ENCODE measurements at regions not wholly inside any gene's neighbourhood (a gene's known extent, or its start where the extent isn't known, plus 50 kb on each side); places are given as distances from the start of the nearest gene placed in this dataset.
"Not testable (repeated sequence)": the region's sequence is repeated elsewhere in the genome, so short reads cannot be mapped to it uniquely, and the experiment has no call there.

DNA sequence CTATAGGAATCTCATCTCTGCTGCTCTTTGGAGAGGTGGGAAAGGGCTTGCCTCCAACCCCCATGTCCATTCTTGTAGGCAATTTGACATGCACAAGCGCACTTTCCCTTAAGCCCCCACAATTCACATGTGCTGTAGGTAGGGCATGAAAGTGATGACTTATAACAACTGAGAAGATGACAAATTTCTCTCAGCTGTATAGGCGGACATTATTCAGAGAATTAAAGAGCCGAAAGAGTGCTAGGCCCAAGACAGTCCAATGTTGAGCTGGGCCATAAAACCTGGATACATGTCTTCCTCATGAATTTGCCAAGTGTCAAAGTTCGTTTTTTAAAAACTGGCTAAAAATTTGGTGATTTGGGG lies 106.3 kb upstream of the LYPLAL1 start:
- no peak for DNase-seq

DNA sequence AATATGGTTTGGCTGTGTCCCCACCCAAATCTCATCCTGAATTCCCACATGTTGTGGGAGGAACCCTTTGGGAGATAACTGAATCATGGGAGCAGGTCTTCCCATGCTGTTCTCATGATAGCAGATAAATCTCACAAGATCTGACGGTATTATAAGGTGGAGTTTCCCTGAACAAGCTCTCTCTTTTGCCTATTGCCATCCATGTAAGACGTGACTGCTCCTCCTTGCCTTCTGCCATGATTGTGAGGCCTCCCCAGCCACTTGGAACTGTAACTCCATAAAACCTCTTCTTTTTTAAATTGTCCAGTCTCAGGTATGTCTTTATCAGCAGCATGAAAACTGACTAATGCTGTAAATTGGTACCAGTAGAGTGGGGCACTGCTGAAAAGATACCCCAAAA lies 103.3 kb upstream of the LYPLAL1 start:
- not testable (repeated sequence) for DNase-seq

DNA sequence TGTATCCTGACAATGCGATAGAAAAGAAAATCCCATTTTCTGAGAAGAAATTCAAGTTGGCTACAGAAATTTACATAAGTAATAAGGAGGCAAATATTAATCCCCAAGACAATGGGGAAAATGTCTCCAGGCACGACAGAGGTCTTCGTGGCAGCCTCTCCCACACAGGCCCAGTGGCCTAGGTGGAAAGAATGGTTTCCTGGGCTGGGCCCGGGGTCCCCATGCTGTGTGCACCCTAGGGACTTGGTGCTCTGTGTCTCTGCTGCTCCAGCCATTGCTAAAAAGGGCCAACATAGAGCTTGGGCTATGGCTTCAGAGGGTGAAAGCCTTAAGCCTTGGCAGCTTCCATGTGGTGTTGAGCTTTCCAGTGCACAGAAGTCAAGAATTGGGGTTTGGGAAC lies 102.5 kb upstream of the LYPLAL1 start:
- no peak for DNase-seq

DNA sequence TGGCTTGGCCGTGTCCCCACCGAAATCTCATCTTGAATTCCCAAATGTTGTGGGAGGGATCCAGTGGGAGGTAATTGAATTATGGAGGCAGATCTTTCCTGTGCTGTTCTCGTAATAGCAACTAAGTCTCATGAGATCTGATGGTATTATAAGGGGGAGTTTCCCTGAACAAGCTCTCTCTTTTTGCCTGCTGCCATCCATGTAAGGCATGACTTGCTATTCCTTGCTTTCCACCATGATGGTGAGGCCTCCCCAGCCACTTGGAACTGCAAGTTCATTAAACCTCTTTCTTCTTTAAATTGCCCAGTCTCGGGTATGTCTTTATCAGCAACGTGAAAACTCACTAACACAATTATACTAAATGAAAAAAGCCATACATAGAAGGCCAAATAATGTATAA lies 101.3 kb upstream of the LYPLAL1 start:
- DNase-seq: no peak

DNA sequence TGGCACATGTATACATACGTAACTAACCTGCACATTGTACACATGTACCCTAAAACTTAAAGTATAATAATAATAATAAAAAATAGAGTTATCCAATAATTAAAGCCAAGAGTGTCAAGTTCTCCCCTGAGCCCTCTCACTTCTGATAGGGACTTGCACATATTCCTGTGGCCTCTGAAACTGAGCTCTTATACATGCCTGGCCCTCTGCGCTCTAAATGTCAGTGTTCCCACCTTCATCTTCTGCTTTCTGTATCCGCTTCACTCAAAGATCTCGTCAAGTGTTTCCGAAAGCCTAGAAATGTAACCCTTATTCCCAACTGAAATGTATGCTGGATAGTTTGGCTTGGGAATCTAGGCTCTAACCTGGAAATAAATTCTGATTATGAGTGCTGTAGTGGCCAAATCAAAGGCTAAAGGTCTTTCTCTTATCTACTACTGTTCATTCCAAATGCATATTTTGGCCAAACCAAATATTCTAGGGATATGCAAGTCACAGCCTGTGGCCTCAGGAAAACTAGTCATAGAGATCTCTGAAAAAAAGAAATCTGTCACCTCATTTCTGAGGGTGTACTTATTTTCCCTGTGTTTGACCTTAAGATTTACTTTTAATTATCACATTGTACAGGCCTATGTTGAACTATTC lies 99.5 kb upstream of the LYPLAL1 start:
- DNase-seq: no peak

DNA sequence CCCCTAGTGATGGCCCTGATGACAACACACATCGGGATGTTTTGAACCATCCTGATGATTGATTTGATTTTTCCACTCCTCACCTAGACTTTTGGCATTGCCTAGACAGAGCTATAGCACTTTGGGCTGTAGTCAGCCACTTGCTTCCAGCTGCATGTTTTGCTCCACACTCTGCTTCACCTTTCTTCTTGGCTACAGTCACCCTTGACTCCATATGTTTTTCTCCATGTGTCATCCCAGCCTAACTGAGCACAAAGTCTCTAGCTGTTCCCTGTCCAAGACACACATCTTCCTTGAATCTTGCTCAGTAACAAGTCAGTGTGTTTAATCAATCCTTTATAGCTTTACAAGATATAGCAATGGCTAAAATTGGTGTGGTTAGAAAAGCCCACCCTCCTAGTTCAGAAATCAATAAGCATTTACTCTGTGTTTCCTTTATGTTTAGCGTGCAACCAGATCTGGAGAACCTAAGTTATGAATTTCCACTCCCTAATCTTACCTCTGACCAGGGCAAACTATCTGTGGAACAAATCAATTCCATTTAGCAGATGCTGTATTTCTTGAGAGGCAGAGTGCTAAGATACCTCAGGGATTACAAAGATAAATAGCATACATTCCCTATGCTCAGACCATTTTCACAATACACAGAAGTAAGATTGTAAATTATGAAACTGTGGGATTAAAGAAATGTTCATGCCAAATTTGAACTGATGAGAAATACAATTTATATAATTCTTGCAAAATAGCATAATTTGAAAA lies 98.4 kb upstream of the LYPLAL1 start:
- DNase-seq: no peak

DNA sequence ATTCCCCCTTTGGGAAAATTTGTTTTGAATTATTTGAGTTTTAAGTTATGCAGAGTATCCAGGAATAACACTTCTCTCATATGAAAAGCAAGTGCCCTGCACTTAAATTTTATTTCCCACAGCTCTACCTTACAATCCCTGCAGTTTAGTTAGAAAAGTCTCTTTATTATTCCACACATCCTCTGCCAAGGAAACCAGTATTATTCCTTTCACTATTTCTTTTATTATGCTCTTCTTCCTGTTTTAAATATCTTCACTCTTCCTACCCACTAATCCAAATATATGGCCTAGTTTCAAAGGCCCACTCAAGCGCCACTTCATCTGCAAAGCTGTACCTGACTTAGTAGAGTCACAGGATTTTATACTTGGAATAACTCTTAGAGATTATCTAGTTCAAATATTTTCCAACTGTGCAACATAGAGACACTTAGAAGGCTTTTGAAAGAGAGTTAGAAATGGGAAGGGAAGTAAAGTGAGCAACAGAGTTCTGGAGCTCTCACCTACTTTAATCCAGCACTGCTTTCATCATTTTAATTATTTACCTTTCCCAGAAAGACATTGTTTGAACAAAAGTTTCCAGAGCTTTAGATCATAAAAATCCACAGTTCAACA lies 97.2 kb upstream of the LYPLAL1 start:
- DNase-seq: no peak

DNA sequence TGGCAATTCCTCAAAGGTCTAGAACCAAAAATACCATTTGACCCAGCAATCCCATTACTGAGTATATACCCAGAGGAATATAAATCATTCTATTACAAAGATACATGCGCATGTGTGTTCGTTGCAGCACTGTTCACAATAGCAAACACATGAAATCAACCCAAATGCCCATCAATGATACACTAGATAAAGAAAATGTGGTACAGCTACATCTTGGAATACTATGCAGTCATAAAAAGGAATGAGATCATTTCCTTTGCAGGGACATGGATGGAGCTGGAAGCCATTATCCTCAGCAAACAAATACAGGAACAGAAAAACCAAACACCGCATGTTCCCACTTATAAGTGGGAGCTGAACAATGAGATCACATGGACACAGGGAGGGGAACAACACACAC lies 95.9 kb upstream of the LYPLAL1 start:
- DNase-seq: not testable (repeated sequence)

DNA sequence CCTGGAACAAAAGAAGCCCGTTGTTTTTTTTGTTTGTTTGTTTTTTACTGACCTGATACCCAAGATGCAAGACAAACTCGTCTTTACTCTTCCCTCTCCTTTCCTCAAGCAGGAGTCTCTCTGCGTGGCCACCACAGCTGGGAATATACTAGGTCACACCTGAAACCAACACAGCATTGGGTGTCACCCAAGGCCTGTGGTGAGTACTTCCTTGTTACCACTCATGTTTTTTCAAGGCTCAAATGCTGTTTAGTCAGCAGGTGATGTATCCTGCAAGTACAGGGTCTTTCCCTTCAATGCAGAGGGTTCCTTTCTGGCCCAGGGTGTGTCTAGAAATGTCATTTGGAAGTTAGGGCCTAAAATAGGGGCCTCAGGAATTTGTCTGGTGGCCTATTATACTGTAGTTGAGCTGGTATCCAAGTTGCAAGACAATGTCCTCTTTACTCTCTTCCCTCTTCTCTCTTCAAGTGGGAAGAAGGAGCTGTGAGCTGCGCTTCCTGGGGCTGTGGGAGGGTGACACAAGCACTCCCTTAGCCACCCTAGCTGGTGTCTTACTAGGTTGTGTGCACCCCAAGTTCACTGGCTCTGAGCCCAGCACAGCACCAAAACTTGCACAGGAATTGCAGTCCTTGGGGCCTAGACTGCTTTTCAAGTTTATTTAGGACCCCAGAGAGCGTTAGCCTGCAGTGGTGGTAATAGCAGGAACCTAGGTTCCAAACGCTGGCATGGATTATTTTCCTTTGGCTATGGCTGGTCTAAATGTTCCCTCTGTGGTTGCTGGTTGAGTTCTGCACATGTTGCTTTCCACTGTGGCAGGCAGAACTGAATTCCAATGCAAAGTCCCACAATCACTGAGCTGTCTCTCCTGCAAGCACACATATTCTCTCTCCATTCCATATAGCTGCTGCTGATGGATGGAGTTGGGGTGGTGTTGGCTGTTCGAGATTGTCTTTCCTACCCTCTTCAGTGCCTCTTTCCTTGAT lies 91.4 kb upstream of the LYPLAL1 start:
- no peak for DNase-seq

DNA sequence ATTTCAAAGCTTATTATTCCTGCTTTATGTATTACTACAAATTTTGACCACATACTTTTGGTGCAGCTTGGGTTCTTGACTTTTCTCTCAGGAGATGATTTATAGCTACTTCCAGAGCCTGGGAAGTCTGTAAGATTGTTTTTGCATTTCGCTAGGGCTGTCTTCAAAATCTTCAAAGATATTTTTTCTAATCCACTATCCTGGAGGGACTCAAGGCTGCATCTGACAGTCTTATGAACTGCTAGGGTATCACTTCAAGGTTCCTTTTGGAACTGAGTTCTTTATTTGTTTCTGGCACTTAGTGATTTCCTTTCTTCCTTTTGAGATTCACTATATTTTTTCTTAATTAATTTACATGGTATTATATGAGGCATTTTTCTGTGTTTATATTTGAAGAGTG lies 90.0 kb upstream of the LYPLAL1 start:
- DNase-seq: no peak

DNA sequence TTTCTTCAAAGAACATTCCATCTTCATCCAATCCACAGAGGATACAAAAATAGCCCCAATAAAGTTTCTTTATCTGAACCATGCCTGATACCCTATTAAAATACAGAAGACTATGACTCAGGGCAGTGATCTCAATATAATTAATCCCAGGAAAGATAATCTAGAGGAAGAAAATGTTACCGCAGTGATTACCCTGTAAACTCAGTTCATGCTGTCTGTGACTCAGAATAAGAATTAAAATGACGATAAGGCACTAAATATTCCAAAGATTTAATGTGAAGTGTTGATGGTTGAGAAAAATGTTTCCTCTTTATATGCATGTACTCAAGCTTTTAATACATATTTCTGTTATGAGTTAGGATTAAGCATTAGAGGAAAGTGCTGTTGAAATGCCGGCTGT lies 88.6 kb upstream of the LYPLAL1 start:
- no peak for DNase-seq

DNA sequence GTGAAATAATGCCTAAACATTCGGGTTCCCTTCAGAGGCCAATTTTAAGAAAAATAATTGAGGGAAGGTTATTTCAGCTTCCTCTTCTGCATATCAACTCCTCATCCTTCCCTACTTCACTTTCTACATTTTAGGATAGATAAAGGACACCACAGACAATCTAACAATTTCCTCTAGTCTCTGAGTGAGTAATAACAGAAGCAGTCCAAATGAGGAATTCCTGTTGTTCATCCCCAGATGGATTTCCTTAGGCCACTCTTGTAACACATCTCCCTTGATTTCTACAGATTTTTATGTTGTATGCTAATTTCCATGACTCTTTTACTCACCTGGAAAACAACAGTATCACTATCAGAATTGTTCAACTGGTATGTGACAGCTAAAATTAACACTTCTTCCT lies 87.7 kb upstream of the LYPLAL1 start:
- no peak for DNase-seq

DNA sequence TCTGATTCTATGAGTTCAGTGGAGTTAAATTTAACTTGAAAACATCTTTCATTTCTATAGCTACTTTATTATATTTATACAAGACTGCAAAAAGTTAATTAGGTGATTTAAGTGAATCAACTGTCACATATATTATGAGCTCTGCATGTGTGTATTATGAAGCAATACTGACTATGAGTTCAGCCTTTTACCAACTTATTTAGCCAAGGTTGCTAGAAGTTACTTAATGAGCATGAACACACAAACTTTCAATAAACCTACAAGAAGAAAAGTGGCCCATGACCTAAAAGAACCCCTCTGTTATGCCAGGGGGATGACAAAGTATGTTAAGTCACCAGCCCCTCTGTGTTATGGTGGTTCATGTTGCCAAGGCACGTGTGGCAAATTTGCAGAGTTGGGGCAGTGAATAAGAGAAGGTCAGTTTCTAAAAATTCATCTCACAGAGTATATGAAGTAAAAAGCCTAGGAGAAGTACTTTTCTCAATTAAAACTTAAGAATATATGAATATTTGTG lies 86.7 kb upstream of the LYPLAL1 start:
- no peak for DNase-seq

DNA sequence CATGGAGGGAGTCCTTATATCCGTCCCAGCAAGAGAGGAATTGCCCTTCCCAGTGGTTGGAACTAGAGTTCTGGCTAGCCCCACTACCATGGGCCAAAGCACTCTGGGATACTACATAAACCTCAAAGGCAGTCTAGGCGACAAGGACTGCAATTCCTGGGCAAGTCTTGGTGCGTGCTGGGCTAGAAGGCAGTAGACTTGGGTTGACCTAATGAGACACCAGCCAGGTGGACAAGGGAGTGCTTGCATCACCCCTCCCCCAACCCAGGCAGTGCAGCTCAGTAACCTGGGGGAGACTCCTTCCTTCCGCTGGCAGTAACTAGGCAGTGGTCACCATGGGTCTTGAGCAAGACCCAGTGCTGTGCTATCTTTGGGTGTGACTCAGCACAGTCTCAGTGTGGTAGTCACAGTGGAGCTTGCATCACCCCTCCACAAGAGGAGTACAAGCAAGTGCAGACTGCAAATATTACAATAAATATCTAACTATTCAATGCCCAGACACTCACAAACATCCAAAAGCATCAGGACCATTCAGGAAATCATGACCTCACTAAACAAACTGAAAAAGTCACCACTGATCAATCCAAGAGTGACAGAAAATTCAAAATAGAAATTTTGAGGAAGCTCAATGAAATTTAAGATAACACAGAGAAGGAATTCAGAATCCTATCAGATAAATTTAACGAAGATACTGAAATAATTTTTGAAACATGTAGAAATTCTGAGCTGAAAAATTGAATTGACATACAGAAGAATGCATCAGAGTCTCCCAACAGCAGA lies 84.7 kb upstream of the LYPLAL1 start:
- no peak for DNase-seq

DNA sequence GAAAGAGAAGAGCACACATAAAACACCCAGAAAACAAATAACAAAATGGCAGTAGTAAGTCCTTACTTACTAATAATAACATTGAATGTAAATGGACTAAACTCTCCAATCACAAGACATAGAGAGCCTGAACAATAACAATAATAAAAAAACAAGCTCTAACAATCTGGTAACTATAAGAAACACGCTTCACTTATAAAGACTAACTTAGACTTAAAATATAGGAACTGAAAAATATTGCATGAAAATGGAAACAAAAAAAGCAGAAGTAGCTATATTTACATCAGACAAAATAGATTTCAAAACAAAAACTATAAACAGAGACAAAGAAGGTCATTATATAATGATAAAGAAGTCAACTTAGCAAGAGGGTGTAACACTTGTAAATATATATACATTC lies 83.1 kb upstream of the LYPLAL1 start:
- no peak for DNase-seq

DNA sequence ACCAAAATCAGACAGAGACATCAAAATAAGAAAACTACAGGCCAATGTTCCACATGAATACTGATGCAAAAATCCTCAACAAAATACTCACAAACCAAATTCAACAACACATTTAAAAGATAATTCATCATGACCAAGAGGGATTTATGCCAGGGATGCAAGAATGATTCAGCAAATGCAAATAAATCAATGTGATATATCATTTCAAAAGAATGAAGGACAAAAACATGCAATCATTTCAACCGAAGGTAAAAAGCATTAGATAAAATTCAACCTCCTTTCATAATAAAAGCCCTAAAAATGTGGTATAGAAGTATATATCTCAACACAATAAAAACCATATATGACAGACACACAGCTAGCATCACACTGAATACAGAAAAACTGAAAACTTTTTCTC lies 81.5 kb upstream of the LYPLAL1 start:
- DNase-seq: no peak

DNA sequence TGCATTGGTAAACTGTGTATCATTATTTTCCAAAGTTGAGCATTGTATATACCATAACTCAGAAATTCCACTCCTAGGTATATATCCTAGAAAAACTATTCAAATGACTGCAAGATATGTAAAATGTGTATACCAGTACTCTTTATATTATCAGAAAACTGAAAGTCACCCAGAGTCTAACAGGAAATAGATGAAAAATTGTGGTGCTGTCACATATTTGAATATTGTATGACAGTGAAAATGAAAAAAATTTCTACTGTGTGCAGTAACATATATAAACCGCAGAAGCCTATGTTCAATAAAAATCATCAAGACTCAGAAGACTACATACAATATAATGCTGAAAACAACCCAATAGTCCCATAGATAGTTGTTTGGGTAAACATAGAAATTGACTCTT lies 74.4 kb upstream of the LYPLAL1 start:
- DNase-seq: no peak

DNA sequence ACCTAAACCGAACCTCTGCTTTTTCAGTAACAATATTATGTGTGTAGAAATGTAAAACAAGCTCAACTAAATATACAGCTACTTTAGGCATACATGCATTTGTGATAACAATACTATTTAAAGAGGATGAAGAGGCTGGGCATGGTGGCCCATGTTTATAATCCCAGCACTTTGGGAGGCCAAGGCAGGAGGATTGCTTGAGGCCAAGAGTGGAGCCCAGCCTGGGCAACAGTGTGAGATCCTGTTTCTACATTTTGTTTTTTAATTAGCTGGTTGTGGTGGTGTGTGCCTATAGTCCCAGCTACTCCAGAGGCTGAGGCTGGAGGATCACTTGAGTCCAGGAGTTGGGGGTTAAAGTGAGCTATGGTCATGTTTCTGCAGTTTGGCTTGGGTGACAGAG lies 73.6 kb upstream of the LYPLAL1 start:
- no peak for DNase-seq

DNA sequence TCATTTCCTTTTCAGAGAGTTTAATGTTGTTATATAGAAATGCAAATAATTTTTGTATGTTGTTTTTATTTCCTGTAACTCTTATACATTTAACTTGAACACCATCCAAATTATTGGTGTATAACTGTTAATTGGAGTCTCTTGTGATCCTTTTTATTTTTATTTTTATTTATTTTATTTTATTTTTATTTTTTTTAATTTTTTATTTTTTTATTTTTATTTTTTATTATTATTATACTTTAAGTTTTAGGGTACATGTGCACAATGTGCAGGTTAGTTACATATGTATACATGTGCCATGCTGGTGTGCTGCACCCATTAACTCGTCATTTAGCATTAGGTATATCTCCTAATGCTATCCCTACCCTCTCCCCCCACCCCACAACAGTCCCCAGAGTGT lies 71.2 kb upstream of the LYPLAL1 start:
- not testable (repeated sequence) for DNase-seq

DNA sequence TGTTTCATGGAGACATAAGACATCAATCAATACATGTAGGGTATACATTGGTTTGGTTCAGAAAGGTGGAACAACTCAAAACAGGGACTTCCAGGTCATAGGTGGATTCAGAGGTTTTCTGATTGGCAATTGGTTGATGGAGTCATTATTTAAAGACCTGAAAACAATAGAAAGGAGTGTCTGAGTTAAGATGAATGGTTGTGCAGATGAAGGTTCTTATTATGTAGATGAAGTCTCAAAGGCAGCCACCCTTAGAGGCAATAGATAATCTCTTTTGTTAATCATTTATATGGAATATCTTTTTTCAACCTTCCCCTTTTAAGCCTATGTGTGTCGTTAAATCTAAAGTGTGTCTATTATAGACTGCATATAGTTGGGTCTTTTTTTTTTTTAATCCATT lies 67.8 kb upstream of the LYPLAL1 start:
- no peak for DNase-seq

DNA sequence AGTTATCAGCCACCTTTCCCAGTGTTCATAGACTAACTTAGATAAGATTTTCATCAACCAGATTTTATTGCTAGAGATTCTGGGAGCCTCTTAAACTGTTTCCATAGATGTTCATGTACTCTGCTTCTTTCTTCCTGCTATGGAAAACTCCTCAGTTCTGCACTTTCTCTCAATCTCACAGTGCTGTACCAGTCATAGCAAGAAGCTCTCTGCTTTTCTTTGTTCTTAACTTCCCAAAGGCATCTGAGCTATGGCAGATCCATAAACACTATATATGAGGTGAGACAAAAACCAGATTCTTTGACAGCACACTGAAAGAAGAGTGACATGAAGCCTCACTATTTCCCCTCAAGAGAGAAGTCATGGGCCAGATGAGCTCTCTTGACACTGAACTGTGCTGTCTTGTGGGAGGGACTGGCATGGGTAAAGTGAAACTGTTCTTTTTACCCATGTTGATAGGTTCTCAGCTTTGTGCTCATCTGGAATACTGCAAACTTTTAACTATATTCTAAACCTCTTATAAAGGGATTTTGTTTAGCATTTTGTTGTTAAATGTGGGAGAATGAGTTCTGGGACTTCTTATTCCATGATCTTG lies 64.2 kb upstream of the LYPLAL1 start:
- no peak for DNase-seq

DNA sequence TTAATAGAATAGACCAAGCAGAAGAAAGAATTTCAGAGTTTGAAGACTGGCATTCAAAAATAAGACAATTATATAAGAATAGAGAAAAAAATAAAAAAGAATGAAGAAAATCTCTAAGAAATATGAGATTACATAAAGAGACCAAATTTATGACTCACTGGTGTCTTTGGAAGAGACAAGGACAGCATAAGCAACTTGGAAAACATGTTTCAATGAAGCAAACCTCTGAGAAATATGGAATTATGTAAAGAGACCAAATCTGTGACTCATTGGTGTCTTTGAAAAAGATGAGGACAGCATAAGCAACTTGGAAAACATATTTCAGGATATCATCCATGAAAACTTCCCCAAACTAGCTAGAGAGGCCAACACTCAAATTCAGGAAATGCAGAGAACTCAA lies 60.4 kb upstream of the LYPLAL1 start:
- DNase-seq: no peak

All from activated CD8-positive, alpha-beta memory T cell treated with anti-CD3 and anti-CD28 coated beads for 24 hours (primary cell).